ENCODE measurements at regions not wholly inside any gene's neighbourhood (a gene's known extent, or its start where the extent isn't known, plus 50 kb on each side); places are given as distances from the start of the nearest gene placed in this dataset.

- TF ChIP-seq CTCF (IDR thresholded peaks at IDR 0.05) (no peak), ZFX (IDR thresholded peaks at IDR 0.05; ENCODE audit: borderline replicate concordance) (no peak)
Observed at GRCh38 chr2:12176623-12177454, 430.4 kb downstream of the LPIN1 start.

Data from 22Rv1 (cell line).